Inflammatory macrophage (primary cell): ENCODE measurements at regions not wholly inside any gene's neighbourhood (a gene's known extent, or its start where the extent isn't known, plus 50 kb on each side); places are given as distances from the start of the nearest gene placed in this dataset.

ENCODE experiments used
- DNase-seq, 2 donors: peaks; one replicate each; pipeline ENCODE4 v3.0.0-alpha.2; 2020 to 2022

GRCh38 chr3:94873751-94874150, 810.9 kb downstream of the NSUN3 start:
- DNase-seq, result no peak

GRCh38 chr3:94875149-94875548, 812.3 kb downstream of the NSUN3 start:
- DNase-seq, result no peak

- DNase-seq, result no peak
Observed at GRCh38 chr3:94887065-94887464, 824.2 kb downstream of the NSUN3 start.

GRCh38 chr3:94896994-94897393, 834.1 kb downstream of the NSUN3 start:
- no peak for DNase-seq

GRCh38 chr3:94904156-94904674, 841.4 kb downstream of the NSUN3 start:
- DNase-seq, result no peak

- no peak for DNase-seq
Observed at GRCh38 chr3:94909726-94910125, 846.9 kb downstream of the NSUN3 start.

- DNase-seq, result no peak
Observed at GRCh38 chr3:94912656-94913055, 849.8 kb downstream of the NSUN3 start.

GRCh38 chr3:94927175-94927574, 864.3 kb downstream of the NSUN3 start:
- no peak for DNase-seq

GRCh38 chr3:94928921-94929320, 866.1 kb downstream of the NSUN3 start:
- peak in 1 of 2 donors; percentile 1 for DNase-seq

GRCh38 chr3:94935738-94936580, 873.1 kb downstream of the NSUN3 start:
- no peak for DNase-seq

- DNase-seq, result no peak
Observed at GRCh38 chr3:94937980-94938379, 875.1 kb downstream of the NSUN3 start.

- no peak for DNase-seq
Observed at GRCh38 chr3:94946683-94947082, 883.8 kb downstream of the NSUN3 start.

GRCh38 chr3:94961423-94962100, 898.7 kb downstream of the NSUN3 start:
- DNase-seq, result no peak

- no peak for DNase-seq
Observed at GRCh38 chr3:94965867-94966475, 903.1 kb downstream of the NSUN3 start.

GRCh38 chr3:94967196-94967595, 904.3 kb downstream of the NSUN3 start:
- DNase-seq, result no peak

- DNase-seq, result no peak
Observed at GRCh38 chr3:94968519-94968918, 905.7 kb downstream of the NSUN3 start.

GRCh38 chr3:94972066-94972465, 909.2 kb downstream of the NSUN3 start:
- DNase-seq, result no peak

GRCh38 chr3:94978084-94978483, 915.2 kb downstream of the NSUN3 start:
- no peak for DNase-seq

GRCh38 chr3:94985778-94986177, 922.9 kb downstream of the NSUN3 start:
- no peak for DNase-seq

- no peak for DNase-seq
Observed at GRCh38 chr3:94990952-94991705, 928.3 kb downstream of the NSUN3 start.

GRCh38 chr3:94996743-94997142, 933.9 kb downstream of the NSUN3 start:
- DNase-seq, result no peak

- DNase-seq, result no peak
Observed at GRCh38 chr3:95002438-95003046, 939.7 kb downstream of the NSUN3 start.
